ENCODE measurements at regions not wholly inside any gene's neighbourhood (a gene's known extent, or its start where the extent isn't known, plus 50 kb on each side); places are given as distances from the start of the nearest gene placed in this dataset.

GRCh38 chr18:40863801-40864200 is 1091.2 kb upstream of the PIK3C3 start:
- in situ Hi-C loops (cut with MboI) = no loop called here
- no peaks in the 10 kb centered on the region for H3K79me2 ChIP-seq (ENCODE audit: control insufficient read depth, insufficient read depth, low read length)
- H3K4me1 ChIP-seq (ENCODE audit: control insufficient read depth, insufficient read depth, low read length) = no peaks in the 10 kb centered on the region
- TF ChIP-seq NR2C1 (IDR thresholded peaks at IDR 0.05) (no peak), TARDBP (IDR thresholded peaks at IDR 0.05; ENCODE audit: borderline replicate concordance) (no peak), CHD4 (IDR thresholded peaks at IDR 0.05) (no peak), CTCF (IDR thresholded peaks at IDR 0.05 in 2 of 3, conservative IDR thresholded peaks at IDR 0.05 in 1 of 3; ENCODE audit: control insufficient read depth in 2 of 3, extremely low read depth in 1 of 3, insufficient read depth in 1 of 3, low read depth in 3 of 3, low read length in 3 of 3) (no peak)
- FAIRE-seq (no peak), ATAC-seq (no peak), DNase-seq (ENCODE audit: low read depth, low spot score) (no peak)
- H3K27me3 ChIP-seq (replicated peaks in 1 of 2; ENCODE audit: control insufficient read depth in 2 of 2, insufficient read depth in 2 of 2, low read length in 1 of 2) = no peaks in the 10 kb centered on the region
- H2AFZ ChIP-seq (ENCODE audit: control insufficient read depth, low read depth, low read length) = no peak overlapping the region
- no peak overlapping the region for H3K4me3 ChIP-seq
- ChIA-PET SMC1A (ENCODE audit: uncharacterized antibody, unreplicated experiment) (interaction anchor here (1.2 kb wide), 1 partner anchor 14 kb away, joined by 4 read pairs; no protein-coding TSS in a partner anchor), CTCF (no interaction called here), RAD21 (ENCODE audit: unreplicated experiment) (no interaction called here), POLR2A (no interaction called here)
- no peak overlapping the region for H3K9ac ChIP-seq (ENCODE audit: control insufficient read depth, insufficient read depth, low read length)
- 33% methylated on average over 3 of the region's 3 CpGs for WGBS (ENCODE audit: insufficient coverage, insufficient replicate concordance, low lambda C conversion rate, missing lambda C conversion rate)
- H3K27ac ChIP-seq (ENCODE audit: control insufficient read depth, insufficient read depth) = no peak overlapping the region
- intact Hi-C loops (cut with micrococcal nuclease; ENCODE audit: unreplicated experiment) = no loop called here
- H3K4me2 ChIP-seq (ENCODE audit: control insufficient read depth, insufficient read depth) = no peak overlapping the region
- H3K36me3 ChIP-seq (ENCODE audit: control insufficient read depth in 2 of 2, insufficient read depth in 2 of 2, low read length in 1 of 2) = no peaks in the 10 kb centered on the region
- H3K9me3 ChIP-seq (replicated peaks; ENCODE audit: control insufficient read depth, insufficient read depth, low read length) = no peaks in the 10 kb centered on the region; the same call in 2 of the 3 replicates
- H4K20me1 ChIP-seq (ENCODE audit: control insufficient read depth, insufficient read depth) = no peaks in the 10 kb centered on the region
- BruUV-seq (replicated peaks) = no TSS peak

- DNase-seq (ENCODE audit: low read depth, low spot score) = no peak
- WGBS (ENCODE audit: insufficient coverage, insufficient replicate concordance, low lambda C conversion rate, missing lambda C conversion rate) = 13% methylated on average over 2 of the region's 2 CpGs
- in situ Hi-C loops (cut with MboI) = no loop called here
- ChIA-PET POLR2A (no interaction called here), RAD21 (ENCODE audit: unreplicated experiment) (interaction anchor here (1.1 kb wide), 1 partner anchor 75 kb away, joined by 3 read pairs; no protein-coding TSS in a partner anchor), SMC1A (ENCODE audit: uncharacterized antibody, unreplicated experiment) (no interaction called here), CTCF (no interaction called here)
- intact Hi-C loops (cut with micrococcal nuclease; ENCODE audit: unreplicated experiment) = no loop called here
- Histone ChIP-seq H3K27me3 (replicated peaks in 1 of 2; ENCODE audit: control insufficient read depth in 2 of 2, insufficient read depth in 2 of 2, low read length in 1 of 2) (no peaks in the 10 kb centered on the region), H3K79me2 (ENCODE audit: control insufficient read depth, insufficient read depth, low read length) (no peaks in the 10 kb centered on the region), H3K4me1 (ENCODE audit: control insufficient read depth, insufficient read depth, low read length) (no peaks in the 10 kb centered on the region), H2AFZ (ENCODE audit: control insufficient read depth, low read depth, low read length) (no peak overlapping the region), H3K4me2 (ENCODE audit: control insufficient read depth, insufficient read depth) (no peak overlapping the region), H3K36me3 (ENCODE audit: control insufficient read depth in 2 of 2, insufficient read depth in 2 of 2, low read length in 1 of 2) (no peaks in the 10 kb centered on the region), H3K27ac (ENCODE audit: control insufficient read depth, insufficient read depth) (no peak overlapping the region), H3K4me3 (no peak overlapping the region), H3K9ac (ENCODE audit: control insufficient read depth, insufficient read depth, low read length) (no peak overlapping the region), H3K9me3 (replicated peaks; ENCODE audit: control insufficient read depth, insufficient read depth, low read length) (no peaks in the 10 kb centered on the region), H4K20me1 (ENCODE audit: control insufficient read depth, insufficient read depth) (no peaks in the 10 kb centered on the region)
- no TSS peak for BruUV-seq (replicated peaks)
- FAIRE-seq = no peak
- TF ChIP-seq ZNF592 (IDR thresholded peaks at IDR 0.05) = no peak
- no peak for TF ChIP-seq EGR1 (IDR thresholded peaks at IDR 0.05; ENCODE audit: borderline replicate concordance in 1 of 2, low read depth in 2 of 2, low read length in 2 of 2)
- TF ChIP-seq POLR2A (IDR thresholded peaks at IDR 0.05; ENCODE audit: low read depth, low read length) = no peak
- ATAC-seq = no peak
These were observed 1094.8 kb upstream of the PIK3C3 start for GRCh38 chr18:40860189-40860588.

All from GM12878 (cell line).